Heart left ventricle (tissue), 13 donors: ENCODE measurements at regions not wholly inside any gene's neighbourhood (a gene's known extent, or its start where the extent isn't known, plus 50 kb on each side); places are given as distances from the start of the nearest gene placed in this dataset.

ENCODE experiments used
- POLR2A ChIP-seq, 2 donors: fragments of 450-650 bp; IDR thresholded peaks; one replicate each; pipeline ENCODE4 v1.6.1; 2017; ENCODE audit warnings: antibody characterized with exemption in 2 of 2, mild to moderate bottlenecking in 2 of 2, moderate library complexity in 2 of 2
- TF ChIP-seq, protein P1 (sequence below), 12 donors: fragments of 200-600 bp; sonication (generic) in 4 of 12; IDR thresholded peaks; one replicate each; pipeline versions ENCODE4 v1.5.0 to v1.8.0; 2018 to 2022; ENCODE audit warnings: antibody characterized with exemption in 12 of 12, mild to moderate bottlenecking in 5 of 12
- donor health status: ischemic (EF 13 %, LVEDD 7.1; RV severe dilation, severe dysfunction).
- donor health status: DM: no; HTN: yes; CAD: no.
- donor health status: DM: no; HTN: no; CAD: no.
- donor health status: ischemic (EF 25% LVEDD 6.9; RV normal size, moderate dysfunction).
- donor health status: ischemic (EF 25% LVEDD 5.7; RV mildly dilated, moderate dysfunction).
- donor health status: ischemic (EF 35%, LVEDD 5.7; RV mildly dilated, moderate dysfunction).
- donor health status: nonischemic (EF 11% LVEDD 7.7; RV severe dilation, severe dysfunction).
- donor health status: DM: yes; HTN: yes; CAD: no.
- donor health status: PGD.
- donor health status: ischemic (EF 29% LVEDD 5.4; RV normal size, mild dysfunction).
- donor health status: nonischemic (EF 23%, LVEDD 6.1; RV moderate dilation, normal function).

DNA sequence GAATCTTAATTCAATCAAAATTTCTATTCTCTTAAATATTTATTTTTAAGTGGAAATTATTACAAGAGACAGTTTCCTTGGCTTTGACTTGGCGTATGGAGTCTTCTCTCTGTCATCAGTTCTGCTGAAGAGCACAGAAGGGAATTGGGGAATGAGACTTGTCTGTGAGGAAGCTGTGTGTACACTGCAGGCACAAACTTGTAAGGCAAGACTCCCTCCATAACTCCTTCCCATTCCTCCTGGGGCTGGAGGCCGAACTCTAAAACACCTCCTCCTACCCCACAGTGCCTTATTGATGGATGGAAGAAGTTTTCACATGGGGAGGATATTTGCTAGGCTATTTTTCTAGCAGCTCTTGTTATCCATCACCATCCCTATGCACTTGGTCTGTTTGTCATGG, 187.4 kb upstream of the ELL2 start:
- TF ChIP-seq, protein P1, sequence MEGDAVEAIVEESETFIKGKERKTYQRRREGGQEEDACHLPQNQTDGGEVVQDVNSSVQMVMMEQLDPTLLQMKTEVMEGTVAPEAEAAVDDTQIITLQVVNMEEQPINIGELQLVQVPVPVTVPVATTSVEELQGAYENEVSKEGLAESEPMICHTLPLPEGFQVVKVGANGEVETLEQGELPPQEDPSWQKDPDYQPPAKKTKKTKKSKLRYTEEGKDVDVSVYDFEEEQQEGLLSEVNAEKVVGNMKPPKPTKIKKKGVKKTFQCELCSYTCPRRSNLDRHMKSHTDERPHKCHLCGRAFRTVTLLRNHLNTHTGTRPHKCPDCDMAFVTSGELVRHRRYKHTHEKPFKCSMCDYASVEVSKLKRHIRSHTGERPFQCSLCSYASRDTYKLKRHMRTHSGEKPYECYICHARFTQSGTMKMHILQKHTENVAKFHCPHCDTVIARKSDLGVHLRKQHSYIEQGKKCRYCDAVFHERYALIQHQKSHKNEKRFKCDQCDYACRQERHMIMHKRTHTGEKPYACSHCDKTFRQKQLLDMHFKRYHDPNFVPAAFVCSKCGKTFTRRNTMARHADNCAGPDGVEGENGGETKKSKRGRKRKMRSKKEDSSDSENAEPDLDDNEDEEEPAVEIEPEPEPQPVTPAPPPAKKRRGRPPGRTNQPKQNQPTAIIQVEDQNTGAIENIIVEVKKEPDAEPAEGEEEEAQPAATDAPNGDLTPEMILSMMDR (IDR thresholded peaks at IDR 0.05): no peak
- TF ChIP-seq POLR2A (IDR thresholded peaks at IDR 0.05): no peak
